Pancreas (tissue), 10 donors: ENCODE measurements at regions not wholly inside any gene's neighbourhood (a gene's known extent, or its start where the extent isn't known, plus 50 kb on each side); places are given as distances from the start of the nearest gene placed in this dataset.

ENCODE experiments used
- ATAC-seq, 4 donors: fragments of 200-7000 bp; cut with Tn5 transposase; one replicate each; pipeline versions ENCODE4 v1.8.0 to v1.9.1; 2020; ENCODE audit warnings: mild to moderate bottlenecking in 4 of 4, moderate library complexity in 4 of 4
- DNase-seq, 6 donors: peaks; one replicate each; pipeline ENCODE4 v3.0.0-alpha.2; 2020
- FAIRE-seq: peaks from 2 replicates; lab custom pipeline; 2012; peaks lifted over from hg19 to GRCh38; lab: Jason Lieb, UNC
- H3K27ac ChIP-seq, 4 donors: fragments of 200-600 bp; sonication (generic); 1 replicate in 3 of 4; 2 replicates in 1 of 4; pipeline versions ENCODE4 v1.5.0 to v1.8.0; 2020
- H3K27me3 ChIP-seq, 4 donors: fragments of 200-600 bp; one replicate each; pipeline ENCODE4 v1.8.0; 2021
- H3K36me3 ChIP-seq, 3 donors: fragments of 200-600 bp; sonication (generic) in 1 of 3; one replicate each; pipeline versions ENCODE4 v1.5.0 to v1.8.0; 2020 to 2021
- H3K4me1 ChIP-seq, 3 donors: fragments of 200-600 bp; one replicate each; pipeline ENCODE4 v1.8.0; 2021
- H3K4me3 ChIP-seq, 4 donors: fragments of 200-600 bp; sonication (generic) in 2 of 4; one replicate each; pipeline versions ENCODE4 v1.5.0 to v1.8.0; 2020 to 2021
- H3K9me3 ChIP-seq, 4 donors: fragments of 200-600 bp; one replicate each; pipeline ENCODE4 v1.8.0; 2021
- WGBS, 2 donors: extraction: QIAGEN DNeasy Blood & Tissue Kit; methylation state at CpG; one replicate each; pipeline ENCODE4 v1.1.7; 2013; 5-methylcytosine and 5-hydroxymethylcytosine counted together
- intact Hi-C, 3 donors: fragments of 100-400 bp; cut with DNase I; formaldehyde crosslinking; loops; one replicate each; pipeline versions ENCODE4 v1.11.1 to v1.14.2; 2022
- TF ChIP-seq, protein P1 (sequence below), 4 donors: fragments of 200-600 bp; sonication (generic) in 3 of 4; IDR thresholded peaks; one replicate each; pipeline versions ENCODE4 v1.5.0 to v1.8.0; 2021; ENCODE audit warnings: antibody characterized with exemption in 4 of 4
- donor health status: healthy with polysubstance abuse.
- donor health status: DM: no; HTN: no; CAD: no; lungs with moderate emphysema.
- donor health status: DM: no; HTN: no; CAD: no.
- donor health status: control.
- donor health status: control.
- donor health status: Bipolar disorder and iron deficiency.
- donor health status: DM: yes; HTN: yes; CAD: no.
- donor health status: DM: no; HTN: no; CAD: no.
- donor health status: DM: no; HTN: no; CAD: no.
- donor health status: DM: yes; HTN: yes; CAD: no.

DNA sequence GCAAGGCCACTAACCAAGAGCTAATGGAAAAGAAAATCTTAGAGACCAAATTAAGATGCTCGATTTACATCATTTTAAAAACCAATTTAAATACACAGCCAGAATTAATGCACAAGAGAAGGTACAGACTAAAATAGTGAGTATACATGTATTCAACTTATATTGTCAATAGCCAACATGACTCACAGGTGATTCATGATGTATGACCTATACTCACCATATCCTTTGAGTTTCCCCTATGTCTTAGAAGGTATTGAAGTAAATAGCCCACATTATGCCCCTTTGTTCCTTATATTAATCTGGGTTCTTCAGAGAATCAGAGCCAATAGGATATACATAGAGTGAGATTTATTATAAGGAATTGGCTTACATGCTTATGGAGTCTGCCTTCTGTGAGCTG lies 97.5 kb upstream of the ANO3 start:
- no peaks in the 10 kb centered on the region for H3K27me3 ChIP-seq
- FAIRE-seq: no peak
- no peak for DNase-seq
- TF ChIP-seq, protein P1, sequence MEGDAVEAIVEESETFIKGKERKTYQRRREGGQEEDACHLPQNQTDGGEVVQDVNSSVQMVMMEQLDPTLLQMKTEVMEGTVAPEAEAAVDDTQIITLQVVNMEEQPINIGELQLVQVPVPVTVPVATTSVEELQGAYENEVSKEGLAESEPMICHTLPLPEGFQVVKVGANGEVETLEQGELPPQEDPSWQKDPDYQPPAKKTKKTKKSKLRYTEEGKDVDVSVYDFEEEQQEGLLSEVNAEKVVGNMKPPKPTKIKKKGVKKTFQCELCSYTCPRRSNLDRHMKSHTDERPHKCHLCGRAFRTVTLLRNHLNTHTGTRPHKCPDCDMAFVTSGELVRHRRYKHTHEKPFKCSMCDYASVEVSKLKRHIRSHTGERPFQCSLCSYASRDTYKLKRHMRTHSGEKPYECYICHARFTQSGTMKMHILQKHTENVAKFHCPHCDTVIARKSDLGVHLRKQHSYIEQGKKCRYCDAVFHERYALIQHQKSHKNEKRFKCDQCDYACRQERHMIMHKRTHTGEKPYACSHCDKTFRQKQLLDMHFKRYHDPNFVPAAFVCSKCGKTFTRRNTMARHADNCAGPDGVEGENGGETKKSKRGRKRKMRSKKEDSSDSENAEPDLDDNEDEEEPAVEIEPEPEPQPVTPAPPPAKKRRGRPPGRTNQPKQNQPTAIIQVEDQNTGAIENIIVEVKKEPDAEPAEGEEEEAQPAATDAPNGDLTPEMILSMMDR (IDR thresholded peaks at IDR 0.05): no peak
- H3K27ac ChIP-seq: no peak overlapping the region
- H3K4me3 ChIP-seq: no peak overlapping the region
- no peaks in the 10 kb centered on the region for H3K4me1 ChIP-seq
- intact Hi-C loops: no loop called here
- H3K9me3 ChIP-seq: no peaks in the 10 kb centered on the region
- no peak for ATAC-seq
- 55 to 80% methylated on average over 1 of the region's 1 CpG for WGBS, 2 donors
- H3K36me3 ChIP-seq: no peaks in the 10 kb centered on the region

DNA sequence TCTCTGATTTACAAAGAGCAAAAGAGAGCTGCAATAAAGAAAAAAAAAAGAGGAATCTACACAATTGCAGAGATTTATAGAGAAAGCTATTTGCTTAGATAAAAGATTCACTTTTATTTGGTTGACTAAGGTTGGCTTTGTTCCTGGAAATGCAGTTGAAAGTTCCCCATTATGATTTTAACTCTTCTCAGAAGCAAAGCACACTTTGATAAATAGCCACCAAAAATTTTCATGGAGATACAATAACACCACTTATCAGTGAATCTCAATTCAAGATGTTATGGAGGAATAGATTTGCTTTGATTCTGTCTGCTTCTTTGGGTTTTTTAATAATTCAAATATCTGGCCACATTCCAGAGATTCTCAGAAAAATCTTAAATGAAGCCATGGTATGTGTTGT lies 88.5 kb upstream of the ANO3 start:
- intact Hi-C loops: no loop called here
- no peaks in the 10 kb centered on the region for H3K27me3 ChIP-seq

DNA sequence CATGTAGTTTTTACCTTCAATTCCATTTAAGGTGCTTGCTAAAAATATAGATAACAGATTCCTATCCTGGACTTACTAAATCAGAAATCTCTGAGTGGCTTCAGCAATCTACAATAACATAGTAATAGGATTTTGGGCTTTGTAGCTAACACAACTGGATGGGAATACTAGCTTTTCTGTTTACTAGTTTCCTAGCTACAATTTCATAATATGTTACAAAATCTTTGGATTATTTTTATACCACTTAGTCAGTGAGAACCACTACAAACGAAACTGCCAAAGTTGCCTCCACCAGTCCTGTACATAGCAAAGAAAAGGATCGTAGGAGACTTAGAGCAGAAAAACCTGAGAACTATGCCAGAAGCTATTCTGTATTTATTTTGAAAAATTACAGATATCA lies 87.7 kb upstream of the ANO3 start:
- H3K36me3 ChIP-seq: no peaks in the 10 kb centered on the region
- H3K4me1 ChIP-seq: no peaks in the 10 kb centered on the region
- no peaks in the 10 kb centered on the region for H3K9me3 ChIP-seq
- intact Hi-C loops: no loop called here
- no peaks in the 10 kb centered on the region for H3K27me3 ChIP-seq
- no peak overlapping the region for H3K4me3 ChIP-seq
- 45 to 68% methylated on average over 2 of the region's 2 CpGs for WGBS, 2 donors
- TF ChIP-seq, protein P1 (IDR thresholded peaks at IDR 0.05): no peak
- no peak overlapping the region for H3K27ac ChIP-seq
- no peak for DNase-seq
- FAIRE-seq: no peak
- ATAC-seq: no peak

More for the DNA sequence above, 88.5 kb upstream of the ANO3 start:
- H3K4me1 ChIP-seq: no peaks in the 10 kb centered on the region
- no peak overlapping the region for H3K27ac ChIP-seq
- no peak for DNase-seq
- H3K9me3 ChIP-seq: no peaks in the 10 kb centered on the region
- H3K4me3 ChIP-seq: no peak overlapping the region
- H3K36me3 ChIP-seq: no peaks in the 10 kb centered on the region
- ATAC-seq: no peak
- FAIRE-seq: no peak
- TF ChIP-seq, protein P1 (IDR thresholded peaks at IDR 0.05): no peak

DNA sequence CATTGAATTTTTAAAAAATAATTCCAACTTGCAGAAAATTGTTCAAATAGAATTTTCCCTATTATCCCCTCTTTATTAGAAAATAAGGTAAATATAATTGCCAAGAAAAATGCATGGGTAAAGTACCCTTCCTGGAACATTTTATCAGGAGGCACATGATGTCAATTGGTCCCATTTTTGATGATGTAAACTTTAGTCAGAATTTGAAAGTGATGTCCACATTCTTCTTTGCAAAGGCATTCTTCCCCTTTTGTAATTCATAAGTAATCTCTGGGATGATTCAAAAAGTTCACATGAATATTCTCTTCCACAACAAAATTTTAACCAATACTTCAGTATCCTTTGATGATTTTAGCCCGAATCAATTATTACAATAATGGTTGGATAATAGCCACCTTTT lies 86.9 kb upstream of the ANO3 start:
- TF ChIP-seq, protein P1 (IDR thresholded peaks at IDR 0.05): no peak
- H3K9me3 ChIP-seq: no peaks in the 10 kb centered on the region
- no peaks in the 10 kb centered on the region for H3K4me1 ChIP-seq
- H3K4me3 ChIP-seq: no peak overlapping the region
- H3K36me3 ChIP-seq: no peaks in the 10 kb centered on the region
- no peak for ATAC-seq
- no peak for DNase-seq
- FAIRE-seq: no peak
- 70 to 86% methylated on average over 1 of the region's 1 CpG for WGBS, 2 donors
- intact Hi-C loops: no loop called here
- no peaks in the 10 kb centered on the region for H3K27me3 ChIP-seq
- no peak overlapping the region for H3K27ac ChIP-seq

DNA sequence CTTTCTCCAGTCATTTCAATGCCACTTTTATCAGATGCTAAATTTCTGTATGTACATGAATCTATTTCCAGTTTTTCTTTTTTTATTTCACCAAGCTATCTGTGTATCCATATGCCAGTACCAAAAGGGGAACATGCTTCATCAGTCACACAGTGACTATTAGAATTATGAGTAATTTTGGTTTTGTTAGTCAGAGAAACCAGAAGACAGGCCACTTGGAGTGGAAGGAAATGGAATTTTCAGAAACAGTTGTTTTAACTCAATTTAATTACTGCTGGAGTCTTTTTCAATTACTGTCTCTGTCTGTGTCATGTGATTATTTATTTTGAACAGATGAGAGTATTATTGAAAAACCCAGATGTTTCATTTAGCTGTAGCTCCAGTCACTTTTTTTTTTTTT lies 84.6 kb upstream of the ANO3 start:
- no peak for FAIRE-seq

More for the DNA sequence above, 84.6 kb upstream of the ANO3 start:
- H3K27me3 ChIP-seq: no peaks in the 10 kb centered on the region
- intact Hi-C loops: no loop called here
- H3K4me3 ChIP-seq: no peak overlapping the region
- no peak for DNase-seq
- H3K9me3 ChIP-seq: no peaks in the 10 kb centered on the region
- H3K27ac ChIP-seq: no peak overlapping the region
- H3K4me1 ChIP-seq: no peaks in the 10 kb centered on the region
- TF ChIP-seq, protein P1 (IDR thresholded peaks at IDR 0.05): no peak
- no peaks in the 10 kb centered on the region for H3K36me3 ChIP-seq
- ATAC-seq: peak in 1 of 4 donors; percentile 24
